ENCODE measurements at regions not wholly inside any gene's neighbourhood (a gene's known extent, or its start where the extent isn't known, plus 50 kb on each side); places are given as distances from the start of the nearest gene placed in this dataset.

GRCh38 chr13:80965097-80965496 lies 624.2 kb upstream of the SPRY2 start:
- CTCF ChIA-PET = interaction anchor here (0.9 kb wide), 1 partner anchor 10 kb away, joined by 3 read pairs; no protein-coding TSS in a partner anchor
- Histone ChIP-seq H3K9ac (replicated peaks; ENCODE audit: extremely low read depth, insufficient read depth, low read length) (no peak overlapping the region), H2AFZ (ENCODE audit: low read depth, low read length) (no peak overlapping the region), H3K36me3 (ENCODE audit: control insufficient read depth in 2 of 2, extremely low read depth in 1 of 2, insufficient read depth in 2 of 2, low read length in 2 of 2) (no peaks in the 10 kb centered on the region), H3K79me2 (ENCODE audit: control insufficient read depth, insufficient read depth, low read length) (no peaks in the 10 kb centered on the region), H3K9me1 (replicated peaks; ENCODE audit: control insufficient read depth, extremely low read depth, insufficient read depth, low read length) (no peaks in the 10 kb centered on the region), H3K27me3 (ENCODE audit: control insufficient read depth in 2 of 2, insufficient read depth in 2 of 2, low read length in 2 of 2) (no peaks in the 10 kb centered on the region), H3K4me2 (ENCODE audit: insufficient read depth, low read length) (no peak overlapping the region), H3K9me3 (replicated peaks; ENCODE audit: control insufficient read depth, insufficient read depth, low read length) (no peaks in the 10 kb centered on the region), H4K20me1 (replicated peaks; ENCODE audit: control insufficient read depth, extremely low read depth, insufficient read depth, low read length) (no peaks in the 10 kb centered on the region), H3K27ac (ENCODE audit: insufficient read depth, low read depth, low read length) (no peak overlapping the region), H3K4me3 (replicated peaks in 1 of 3; ENCODE audit: insufficient read depth in 1 of 3, low read depth in 1 of 3, low read length in 3 of 3) (no peak overlapping the region), H3K4me1 (ENCODE audit: control insufficient read depth, extremely low read depth, insufficient read depth, low read length) (peaks cover 14% of the 10 kb centered on the region)
- TF ChIP-seq POLR2AphosphoS5 (IDR thresholded peaks at IDR 0.05; ENCODE audit: insufficient read depth, low read depth, low read length) (no peak), CTCF (IDR thresholded peaks at IDR 0.05; ENCODE audit: extremely low read depth in 1 of 2, insufficient read depth in 1 of 2, low read depth in 1 of 2, low read length in 2 of 2) (no peak), FOS (IDR thresholded peaks at IDR 0.05; ENCODE audit: borderline replicate concordance, insufficient read depth, low read length) (no peak), MYC (IDR thresholded peaks at IDR 0.05; ENCODE audit: low read depth, low read length) (no peak), JUN (IDR thresholded peaks at IDR 0.05; ENCODE audit: borderline replicate concordance, insufficient read depth, insufficient read length, low read depth) (no peak), EZH2 (IDR thresholded peaks at IDR 0.05; ENCODE audit: borderline replicate concordance, low read depth, low read length, severe bottlenecking) (no peak), MAX (IDR thresholded peaks at IDR 0.05; ENCODE audit: insufficient read depth, insufficient read length) (no peak), GATA2 (IDR thresholded peaks at IDR 0.05; ENCODE audit: insufficient read depth, insufficient read length, low read depth, low read length) (no peak), POLR2A (IDR thresholded peaks at IDR 0.05; ENCODE audit: low read depth, low read length) (no peak)
- DNase-seq (ENCODE audit: low read depth, low spot score) (no peak), FAIRE-seq (no peak)
- no TSS peak for BruUV-seq (replicated peaks)
- intact Hi-C loops (cut with micrococcal nuclease) (no loop called here), dilution Hi-C loops (cut with MboI; ENCODE audit: extremely low pct_ligation_motif_present, low sequenced_read_pairs) (no loop called here)
- POLR2A ChIA-PET = no interaction called here

Measured in endothelial cell of umbilical vein (primary cell).